Head of caudate nucleus (tissue), 42 donors: ENCODE measurements at regions not wholly inside any gene's neighbourhood (a gene's known extent, or its start where the extent isn't known, plus 50 kb on each side); places are given as distances from the start of the nearest gene placed in this dataset.
"Not testable (repeated sequence)": the region's sequence is repeated elsewhere in the genome, so short reads cannot be mapped to it uniquely, and the experiment has no call there.

Experiments
- DNase-seq, 42 donors: peaks; one replicate each; pipeline versions ENCODE4 v3.0.0 to v3.0.0-alpha.2; 2020 to 2021; ENCODE audit warnings: mixed read lengths in 7 of 42
- intact Hi-C: fragments of 100-400 bp; cut with DNase I; formaldehyde crosslinking; loops from one replicate; pipeline ENCODE4 v1.15.0; 2022

DNA sequence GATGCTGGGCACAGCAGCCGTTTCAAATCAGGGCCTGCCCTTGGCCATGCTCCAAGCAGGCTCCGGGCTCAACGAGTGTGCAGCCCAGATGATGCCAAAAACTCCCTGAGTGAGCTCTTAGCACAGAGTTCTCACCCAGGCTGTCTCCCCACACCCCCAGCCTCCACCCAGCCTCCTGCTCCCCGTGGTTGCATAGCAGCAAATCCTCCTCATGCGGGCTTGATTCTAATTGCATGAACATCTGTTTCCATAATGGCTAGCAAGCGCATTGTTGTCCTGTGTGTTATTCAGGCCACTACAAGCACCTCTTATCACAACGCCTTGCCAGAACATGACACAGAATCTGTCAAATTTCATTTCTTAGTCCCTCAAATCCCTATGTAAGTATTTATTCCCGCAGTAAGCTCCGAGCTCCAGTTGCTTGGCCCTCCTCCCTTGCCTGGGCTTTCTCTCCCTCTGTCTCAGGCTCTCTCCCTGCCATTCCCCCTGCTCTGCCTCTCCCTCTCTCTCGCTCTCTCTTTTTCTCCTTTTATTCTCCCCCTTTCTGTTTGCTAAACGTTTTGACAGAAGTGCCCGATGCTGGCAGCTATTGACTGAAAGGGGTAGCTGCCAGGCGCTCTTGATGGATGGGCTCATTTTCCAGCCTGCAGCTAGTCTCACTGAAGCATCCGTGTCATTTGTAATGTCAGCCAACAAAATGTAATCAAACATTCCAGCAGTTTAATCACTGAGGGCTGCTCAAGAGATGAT, 306.5 kb downstream of the IL20RB start:
- intact Hi-C loops = no loop called here
- DNase-seq = peak in 22 of 42 donors; percentile 3 to 44 (median 15)

DNA sequence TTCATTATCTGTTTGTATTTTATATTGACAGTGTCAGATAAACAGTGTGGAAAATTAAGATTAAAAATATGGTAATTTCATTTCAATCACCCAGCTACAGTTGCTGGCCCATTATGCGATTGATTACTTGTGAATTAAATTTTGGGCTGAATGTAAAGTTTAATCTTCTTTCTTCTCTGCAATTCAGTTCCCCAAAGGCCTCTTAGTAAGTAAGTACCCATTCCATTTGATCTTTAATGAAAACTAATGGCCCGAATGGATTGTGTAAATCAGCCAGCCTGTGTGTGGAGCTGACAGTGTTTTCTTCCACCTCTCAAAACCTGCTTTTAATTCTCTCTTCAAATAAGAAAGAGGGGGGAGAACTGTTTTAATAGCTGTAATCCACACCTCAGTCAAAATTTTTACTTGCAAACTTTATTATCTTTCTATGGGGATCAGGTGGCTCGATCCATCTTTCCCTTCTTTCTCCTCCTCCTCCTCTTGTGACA, 307.1 kb downstream of the IL20RB start:
- intact Hi-C loops = no loop called here

DNA sequence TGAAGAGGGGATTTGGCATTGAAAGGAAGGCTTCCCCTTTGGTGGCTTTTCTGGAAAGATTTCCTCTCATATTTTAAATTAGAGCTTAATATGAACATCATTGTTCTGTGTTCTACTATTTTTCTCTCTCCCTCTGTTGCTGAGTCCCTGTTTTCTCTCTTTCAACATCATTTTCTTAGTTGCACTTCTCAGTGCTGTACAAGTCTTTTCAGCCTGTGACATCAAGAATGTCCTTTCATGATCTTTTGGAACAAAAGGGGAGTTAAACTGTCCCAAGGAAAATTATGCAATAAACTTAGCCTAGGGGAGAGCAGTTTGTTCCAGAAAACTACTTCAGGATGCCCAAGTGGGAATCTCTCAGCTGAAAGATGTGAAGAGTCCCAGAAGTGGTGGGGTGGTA, 325.1 kb downstream of the IL20RB start:
- intact Hi-C loops = no loop called here
- DNase-seq = no peak

More for the DNA sequence above, 307.1 kb downstream of the IL20RB start:
- no peak for DNase-seq

DNA sequence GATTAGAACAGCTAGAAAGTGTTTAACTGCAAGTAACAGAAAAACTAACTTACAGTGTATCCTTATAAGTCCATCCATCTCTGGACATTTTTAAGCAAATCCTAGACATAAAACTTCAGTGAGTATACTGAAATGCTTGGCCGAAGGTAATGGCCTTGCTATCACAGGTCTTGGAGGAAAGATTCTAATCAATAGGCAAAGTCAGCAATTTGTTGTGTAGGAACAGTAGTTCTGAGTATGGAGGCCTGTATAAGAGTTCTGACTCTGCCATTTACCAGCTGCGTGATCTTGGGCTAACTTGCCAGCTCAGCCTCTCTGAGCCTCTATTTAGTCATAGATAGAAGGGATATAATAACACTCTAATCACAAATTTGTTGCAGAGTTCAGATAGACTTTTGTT, 328.1 kb downstream of the IL20RB start:
- intact Hi-C loops = no loop called here
- DNase-seq = no peak

DNA sequence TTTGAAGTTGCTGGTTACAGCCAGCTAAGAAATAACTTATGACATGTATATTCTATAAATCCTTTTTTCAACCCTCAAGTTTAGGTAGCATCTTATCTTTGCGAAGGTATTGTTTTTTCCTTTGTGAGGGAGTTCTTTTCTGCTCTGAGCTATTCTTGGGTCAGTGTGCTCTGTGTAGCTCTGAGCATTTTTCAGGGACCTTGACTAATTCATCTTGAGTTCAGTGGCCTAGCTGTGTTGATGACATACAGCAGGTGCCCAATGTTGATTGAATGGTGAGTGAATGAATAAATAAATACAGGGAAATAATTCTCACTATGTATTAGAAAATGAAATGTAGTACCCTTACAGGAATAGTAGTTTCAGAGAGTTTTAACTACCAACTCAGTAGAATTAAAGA, 335.3 kb downstream of the IL20RB start:
- intact Hi-C loops = no loop called here

DNA sequence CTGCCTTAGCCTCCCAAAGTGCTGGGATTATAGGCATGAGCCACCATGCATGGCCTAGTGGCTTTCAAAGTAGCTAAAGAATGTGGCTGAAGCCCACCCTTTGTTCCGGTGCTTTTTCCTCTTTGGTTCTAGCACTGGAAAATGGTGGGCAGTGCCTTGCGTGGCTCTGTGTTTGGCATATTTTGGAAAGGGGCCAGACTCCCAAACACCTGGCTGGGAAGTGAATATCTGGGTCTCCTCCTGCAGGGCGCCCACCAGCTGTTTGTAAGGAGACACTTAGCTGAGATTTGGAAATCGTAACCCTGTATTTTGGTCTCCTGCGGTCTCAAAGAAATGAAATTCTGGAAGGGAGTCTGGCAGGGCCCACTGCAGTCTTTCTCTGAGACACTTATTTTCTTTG, 336.4 kb downstream of the IL20RB start:
- DNase-seq = no peak
- intact Hi-C loops = no loop called here

More for the DNA sequence above, 335.3 kb downstream of the IL20RB start:
- no peak for DNase-seq

DNA sequence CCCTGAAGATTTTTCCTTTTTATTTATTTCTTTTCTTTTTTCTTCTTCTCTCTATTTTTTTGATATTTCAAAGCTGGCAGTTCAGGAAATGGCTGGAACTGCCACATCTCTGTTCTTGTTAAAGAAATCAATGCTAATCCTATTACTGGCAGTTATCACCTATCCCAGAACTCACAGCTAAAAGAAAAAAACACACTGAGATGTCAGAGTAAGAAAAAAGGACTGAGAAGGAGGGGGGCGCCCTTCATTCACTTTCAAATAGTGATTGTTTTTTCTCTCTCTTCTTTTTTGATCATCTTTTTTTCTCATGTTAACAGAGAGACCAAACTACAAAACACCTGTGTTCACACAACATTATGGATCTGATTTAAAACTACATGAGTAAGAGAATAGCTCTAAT, 337.1 kb downstream of the IL20RB start:
- DNase-seq = no peak
- intact Hi-C loops = no loop called here

DNA sequence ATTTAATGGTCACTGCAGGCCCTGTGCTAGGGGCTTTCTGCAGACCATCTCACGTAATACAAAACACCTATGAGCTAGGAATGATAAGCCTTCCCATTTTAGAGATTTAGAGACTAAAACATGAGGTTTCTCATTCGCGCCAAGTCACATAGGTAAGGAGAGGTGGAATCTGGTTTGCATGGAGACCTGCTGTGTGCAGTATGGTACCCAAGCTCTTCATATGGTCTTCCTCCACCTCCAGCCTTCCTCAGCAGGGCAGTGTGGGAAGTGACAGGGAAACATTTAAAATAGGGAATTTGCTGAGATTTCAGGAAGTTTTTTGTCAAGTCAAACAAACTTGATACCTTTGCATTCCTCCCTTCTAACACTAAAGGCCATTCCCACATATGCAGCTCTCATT, 337.6 kb downstream of the IL20RB start:
- DNase-seq = no peak
- intact Hi-C loops = no loop called here

DNA sequence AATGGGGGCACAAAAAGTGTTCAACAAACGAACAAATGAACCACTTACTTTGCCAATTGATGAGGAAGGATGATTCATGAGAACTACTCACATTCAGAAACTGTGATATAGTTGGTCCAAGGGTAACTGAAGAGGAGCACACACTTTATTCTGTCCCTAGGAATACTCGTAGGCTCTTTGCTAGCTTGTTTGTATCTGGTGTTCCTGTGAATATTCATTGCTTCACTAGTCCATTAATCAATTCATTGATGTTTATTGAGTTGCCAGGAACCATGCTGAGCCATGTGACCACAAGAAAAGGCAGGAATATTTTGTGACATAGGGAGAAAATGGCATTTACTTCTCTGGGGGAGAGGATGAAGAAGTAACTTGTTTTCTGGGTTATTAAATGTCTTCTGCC, 338.3 kb downstream of the IL20RB start:
- intact Hi-C loops = no loop called here
- no peak for DNase-seq

DNA sequence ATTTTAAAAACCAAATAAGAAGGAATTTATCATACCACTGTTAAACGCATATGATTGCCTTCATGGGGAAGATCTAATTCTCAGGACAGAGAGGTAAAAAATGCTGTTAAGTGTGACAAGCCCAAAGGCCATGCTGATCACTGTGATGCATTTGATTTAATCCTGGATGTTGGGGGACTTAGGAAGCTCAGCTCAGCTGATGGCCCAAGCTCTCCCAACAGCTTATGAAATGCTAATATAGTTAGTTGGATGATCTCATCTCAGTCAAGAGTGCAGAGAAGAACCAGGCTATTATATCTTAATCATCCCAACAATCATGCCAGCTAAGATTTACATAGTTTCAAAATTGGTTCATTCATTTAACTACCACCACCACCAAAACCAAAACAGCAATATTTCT, 340.0 kb downstream of the IL20RB start:
- no peak for DNase-seq

DNA sequence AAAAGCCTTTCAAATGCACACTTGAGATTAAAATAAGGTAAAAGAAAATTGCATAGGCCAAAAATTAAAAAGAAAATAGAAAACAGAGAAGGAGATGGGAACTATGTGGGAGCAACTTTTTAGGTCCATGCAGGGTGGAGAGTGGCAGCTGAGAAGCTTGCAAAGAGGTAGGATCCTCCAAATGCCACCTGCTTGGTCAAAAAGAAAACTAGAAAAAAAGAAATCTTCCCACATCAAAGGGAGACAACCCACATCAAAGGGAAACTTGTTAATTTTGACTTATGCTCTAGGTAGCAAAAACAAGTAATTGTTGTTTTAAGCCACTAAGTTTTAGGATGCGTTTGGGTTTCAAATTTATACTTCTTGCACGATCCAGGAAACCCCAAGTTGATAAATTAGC, 342.9 kb downstream of the IL20RB start:
- DNase-seq = no peak
- intact Hi-C loops = no loop called here

More for the DNA sequence above, 340.0 kb downstream of the IL20RB start:
- intact Hi-C loops = no loop called here

DNA sequence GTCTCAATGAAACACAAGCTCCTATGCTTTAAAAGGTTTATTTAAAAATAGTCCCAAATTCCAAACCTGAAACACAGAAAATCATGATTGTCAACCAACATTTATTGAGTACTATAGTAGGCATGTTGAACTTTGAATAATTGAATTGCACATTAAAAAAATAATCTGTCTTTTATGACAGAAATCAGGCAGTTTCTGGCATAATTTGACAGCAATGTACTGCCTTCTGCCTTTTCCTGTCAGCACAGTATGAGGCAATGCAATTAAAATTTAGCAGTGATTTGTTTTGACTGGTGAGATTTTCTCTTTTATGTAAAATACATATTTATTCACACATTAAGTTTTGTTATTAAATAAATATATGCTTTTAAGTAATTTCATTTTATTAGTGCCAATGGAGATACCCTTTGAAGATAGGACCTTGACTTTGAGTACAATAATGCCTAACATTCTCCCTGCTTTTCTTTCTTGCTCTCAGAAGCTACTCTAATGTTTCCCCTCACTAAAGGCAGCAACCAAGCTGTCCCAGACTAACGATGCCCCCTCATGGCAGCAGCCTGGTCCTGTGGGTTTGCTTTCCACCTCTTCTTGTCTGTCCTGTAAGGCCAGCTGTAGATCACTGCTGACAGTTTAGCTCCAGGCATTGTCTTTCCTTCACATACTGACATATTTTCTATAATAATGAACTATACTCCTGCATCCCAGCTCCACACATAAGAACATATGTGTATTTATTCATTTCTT, 346.7 kb downstream of the IL20RB start:
- no peak for DNase-seq
- intact Hi-C loops = no loop called here

DNA sequence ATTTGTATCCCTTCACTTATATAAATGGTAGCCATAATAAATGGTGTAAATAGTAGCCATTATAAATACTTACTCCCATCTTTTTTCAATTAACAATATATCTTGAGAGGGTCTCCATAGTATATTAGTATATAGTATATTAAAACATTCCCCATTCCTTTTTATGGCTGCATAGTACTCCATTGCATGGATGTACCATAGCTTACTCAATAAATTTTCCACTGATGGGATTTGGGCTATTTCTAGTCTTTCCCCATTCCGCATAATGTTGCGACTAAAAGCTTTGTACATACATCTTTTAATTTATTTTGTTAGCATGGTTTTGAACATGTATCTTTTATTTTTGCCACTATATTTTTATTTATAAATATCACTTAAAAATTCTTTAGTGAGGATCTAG, 366.3 kb downstream of the IL20RB start:
- DNase-seq = no peak
- intact Hi-C loops = no loop called here

DNA sequence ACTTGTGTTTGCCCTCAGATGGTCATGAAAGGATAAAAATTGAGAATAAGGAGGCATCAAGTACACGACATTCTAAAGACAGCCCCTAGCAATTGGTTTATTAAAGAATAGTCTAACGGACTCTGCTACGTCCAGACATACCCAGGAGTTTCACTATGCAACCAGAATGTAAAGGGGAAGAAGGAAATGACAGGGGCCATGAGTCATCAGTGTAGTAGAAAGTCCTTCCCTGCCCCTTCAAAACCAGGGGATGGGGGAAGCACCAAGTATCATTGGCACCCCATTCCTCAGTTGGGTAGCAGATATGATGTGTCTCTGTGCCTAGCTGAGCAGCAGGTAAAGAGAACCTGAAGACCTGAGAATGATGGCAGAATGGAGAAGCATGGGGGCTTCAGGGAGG, 367.4 kb downstream of the IL20RB start:
- DNase-seq = no peak
- intact Hi-C loops = no loop called here

DNA sequence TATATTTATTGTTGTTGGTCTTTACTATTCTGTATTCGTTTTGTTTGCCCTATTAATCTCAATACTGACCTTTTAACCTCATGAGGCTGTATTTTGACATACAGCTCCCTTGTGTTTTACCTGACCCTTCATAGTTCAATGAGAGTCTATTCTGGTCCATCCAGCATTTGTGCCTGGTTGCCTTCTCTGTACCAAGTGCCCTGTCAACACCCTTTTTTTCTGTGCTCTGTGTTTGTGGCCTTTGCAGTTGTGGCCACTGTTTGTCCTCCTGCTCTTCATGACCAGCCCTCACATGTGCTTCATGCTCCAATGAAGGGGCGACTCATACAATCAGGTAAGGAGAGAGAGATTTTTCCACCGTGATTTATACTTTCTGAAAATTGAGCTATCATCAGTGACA, 368.2 kb downstream of the IL20RB start:
- no peak for DNase-seq
- intact Hi-C loops = no loop called here

DNA sequence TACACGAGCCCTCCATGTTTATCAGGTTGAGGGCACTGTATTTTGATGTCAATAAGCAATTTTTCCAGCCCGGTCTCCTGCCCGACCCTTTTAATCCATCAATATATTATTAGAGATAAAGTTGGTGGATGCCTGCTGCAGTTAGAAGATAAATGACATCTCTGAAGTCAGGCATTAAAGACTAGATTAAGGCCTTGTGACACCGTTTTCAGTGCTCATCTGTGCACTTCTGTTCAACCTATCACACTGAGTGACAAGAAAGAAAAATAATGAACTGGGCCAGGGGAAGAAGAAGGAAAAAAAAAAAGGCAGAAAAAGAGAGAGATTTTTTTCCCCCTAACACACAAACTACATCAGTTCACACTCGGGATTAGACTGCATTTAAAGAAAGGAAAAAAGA, 371.8 kb downstream of the IL20RB start:
- intact Hi-C loops = no loop called here
- no peak for DNase-seq

DNA sequence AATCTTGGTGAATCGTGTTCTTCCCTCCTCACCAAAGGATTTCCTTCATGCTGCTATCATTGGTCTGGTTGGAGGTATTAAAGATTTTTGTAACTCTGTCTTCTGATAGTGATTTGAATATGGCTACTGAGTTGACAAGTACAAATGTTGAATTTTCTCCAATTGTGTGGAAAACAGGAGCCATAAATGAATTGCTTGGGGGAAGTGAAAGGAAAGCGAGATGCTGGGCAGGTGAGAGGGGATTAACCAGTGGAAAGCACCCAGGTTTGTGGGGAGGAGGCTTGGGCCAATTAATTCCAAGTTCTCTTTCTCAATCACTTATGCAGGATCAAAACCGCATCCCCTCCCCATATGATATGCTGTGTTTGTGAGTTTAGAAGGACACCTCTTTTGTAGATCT, 372.5 kb downstream of the IL20RB start:
- DNase-seq = no peak
- intact Hi-C loops = no loop called here

DNA sequence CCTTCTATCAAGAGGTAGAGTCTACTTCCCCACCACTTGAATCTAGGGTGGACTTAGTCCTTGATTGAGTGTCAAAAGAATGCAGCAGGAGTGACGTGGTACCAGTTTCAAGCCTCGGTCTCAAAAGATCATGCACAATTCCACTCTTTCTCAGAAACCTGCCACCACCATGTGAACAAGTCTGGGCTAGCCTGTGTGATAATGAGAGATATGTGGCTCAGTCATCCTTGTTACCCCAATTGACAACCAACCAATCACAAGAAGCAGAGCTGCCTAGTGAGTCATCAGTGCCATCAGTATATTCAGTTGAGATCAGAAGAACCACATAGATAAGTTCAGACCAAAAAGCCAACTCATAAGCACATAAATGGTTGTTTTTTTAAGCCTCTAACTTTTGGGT, 374.5 kb downstream of the IL20RB start:
- intact Hi-C loops = no loop called here
- DNase-seq = no peak

DNA sequence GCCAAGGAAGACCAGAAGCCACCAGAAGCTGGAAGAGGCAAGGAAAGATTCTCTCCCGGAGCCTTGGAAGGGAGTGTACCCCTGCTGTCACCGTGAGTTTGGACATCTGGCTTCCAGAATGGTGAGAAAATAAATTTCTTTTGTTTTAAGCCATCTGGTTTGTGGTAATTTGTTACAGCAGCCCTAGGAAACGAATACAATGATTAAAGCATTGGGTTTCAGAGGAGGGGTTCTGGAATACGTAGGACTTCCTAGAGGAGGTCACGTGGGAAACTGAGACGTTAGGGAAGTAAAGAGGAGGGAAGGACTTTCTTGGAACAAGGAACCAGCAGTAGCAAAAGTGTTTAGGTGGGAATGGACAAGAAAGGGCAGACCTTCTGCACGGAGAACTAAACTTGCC, 377.7 kb downstream of the IL20RB start:
- intact Hi-C loops = no loop called here
- no peak for DNase-seq

DNA sequence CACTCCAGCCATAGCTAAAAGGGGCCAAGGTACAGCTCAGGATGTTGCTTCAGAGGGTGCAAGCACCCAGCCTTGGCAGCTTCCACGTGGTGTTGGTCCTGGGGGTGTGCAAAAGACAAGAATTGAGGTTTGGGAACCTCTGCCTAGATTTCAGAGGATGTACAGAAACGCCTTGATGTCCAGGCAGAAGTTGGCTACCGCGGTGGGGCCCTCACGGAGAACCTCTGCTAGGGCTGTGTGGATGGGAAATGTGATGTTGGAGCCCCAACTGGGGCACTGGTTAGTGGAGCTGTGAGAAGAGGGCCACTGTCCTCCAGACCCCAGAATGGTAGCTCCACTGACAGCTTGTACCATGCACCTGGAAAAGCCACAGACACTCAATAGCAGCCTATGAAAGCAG, 380.6 kb downstream of the IL20RB start:
- intact Hi-C loops, DNase-seq: not testable (repeated sequence)

DNA sequence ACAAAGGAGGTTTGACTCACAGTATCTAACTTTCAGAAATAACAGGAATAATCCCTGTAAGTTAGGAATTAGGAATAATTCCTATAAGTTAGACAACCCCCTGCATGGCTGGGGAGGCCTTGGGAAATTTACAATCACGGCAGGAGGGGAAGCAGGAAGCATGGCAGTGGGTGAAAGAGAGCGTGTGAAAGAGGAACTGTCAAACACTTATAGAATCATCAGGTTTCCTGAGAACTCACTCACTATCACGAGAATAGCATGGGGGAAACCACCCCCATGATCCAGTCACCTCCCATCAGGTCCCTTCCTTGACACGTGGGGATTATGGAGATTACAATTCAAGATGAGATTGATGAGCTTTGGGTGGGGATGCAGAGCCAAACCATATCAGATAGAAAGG, 385.5 kb downstream of the IL20RB start:
- intact Hi-C loops = no loop called here
- no peak for DNase-seq
